Type B pancreatic cell (in vitro differentiated cells): ENCODE measurements at regions not wholly inside any gene's neighbourhood (a gene's known extent, or its start where the extent isn't known, plus 50 kb on each side); places are given as distances from the start of the nearest gene placed in this dataset.

Experiments
- DNase-seq: peaks from one replicate; pipeline ENCODE4 v3.0.0; 2021; ENCODE audit warnings: mixed read lengths; ENCODE audit not compliant: unreplicated experiment; ENCODE audit errors: extremely low spot score
- H3K27ac Mint-ChIP-seq: 2 replicates; pipeline ENCODE4 v1.8.0; 2021; ENCODE audit warnings: mild to moderate bottlenecking, mixed read lengths
- H3K27me3 Mint-ChIP-seq: 2 replicates; pipeline ENCODE4 v1.8.0; 2021; ENCODE audit warnings: mixed read lengths
- H3K36me3 Mint-ChIP-seq: 2 replicates; pipeline ENCODE4 v1.8.0; 2021; ENCODE audit warnings: mixed read lengths
- H3K4me1 Mint-ChIP-seq: one replicate; pipeline ENCODE4 v1.8.0; 2021; ENCODE audit warnings: mixed read lengths; ENCODE audit not compliant: unreplicated experiment
- H3K4me3 Mint-ChIP-seq: 2 replicates; pipeline ENCODE4 v1.8.0; 2021; ENCODE audit warnings: mild to moderate bottlenecking, mixed read lengths
- H3K9me3 Mint-ChIP-seq: 2 replicates; pipeline ENCODE4 v1.8.0; 2021; ENCODE audit warnings: mixed read lengths
- CTCF ChIP-seq: fragments of 200-600 bp; sonication (generic); conservative IDR thresholded peaks from 2 replicates; pipeline ENCODE4 v1.5.0; 2021; ENCODE audit warnings: antibody characterized with exemption, mild to moderate bottlenecking

DNA sequence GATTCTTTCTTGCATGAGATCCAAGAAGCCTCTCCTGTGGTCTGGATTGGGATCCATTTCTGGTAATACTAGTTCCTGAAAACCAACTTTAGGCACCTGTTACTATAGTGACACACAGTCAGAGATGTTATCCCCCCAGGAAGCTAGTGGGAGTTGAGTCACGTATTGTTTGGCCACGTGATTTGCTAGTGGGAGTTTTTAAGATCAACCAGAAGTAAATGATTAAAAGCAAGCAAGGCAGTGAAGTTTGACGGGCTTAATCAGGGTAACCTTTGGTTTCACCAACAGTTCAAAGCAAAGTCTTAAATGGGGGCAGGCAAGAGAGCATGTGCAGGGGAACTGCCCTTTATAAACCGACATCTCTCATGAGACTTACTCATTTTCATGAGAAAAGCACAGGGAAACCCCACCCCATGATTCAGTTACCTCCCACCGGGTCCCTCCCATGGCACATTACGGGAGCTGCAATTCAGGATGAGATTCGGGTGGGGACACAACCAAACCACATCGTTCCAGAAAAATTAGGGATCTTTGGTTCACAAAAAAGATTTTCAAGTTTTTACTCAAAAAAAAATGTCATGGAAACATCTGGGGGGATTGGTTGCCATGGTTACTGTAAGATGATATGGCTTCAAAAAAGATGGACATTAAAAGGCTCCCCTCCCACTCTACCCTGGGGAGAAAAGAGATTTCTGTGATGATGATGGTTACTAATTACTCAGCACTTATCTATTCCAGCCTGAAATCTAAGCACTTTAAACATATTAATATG is 483.1 kb upstream of the ERCC4 start:
- Mint-ChIP-seq H3K4me1 (peaks cover 35% of the 10 kb centered on the region), H3K36me3 (no peaks in the 10 kb centered on the region), H3K9me3 (peaks cover 13% of the 10 kb centered on the region), H3K4me3 (peak overlapping the region; percentile 46), H3K27ac (peak overlapping the region; percentile 7), H3K27me3 (peaks cover 4% of the 10 kb centered on the region)
- DNase-seq = no peak
- no peak for TF ChIP-seq CTCF

GRCh38 chr16:13437413-13437795 is 482.6 kb upstream of the ERCC4 start:
- Mint-ChIP-seq H3K27ac (no peak overlapping the region), H3K27me3 (peaks cover 4% of the 10 kb centered on the region), H3K4me3 (no peak overlapping the region), H3K9me3 (peaks cover 13% of the 10 kb centered on the region), H3K36me3 (no peaks in the 10 kb centered on the region), H3K4me1 (peaks cover 35% of the 10 kb centered on the region)
- TF ChIP-seq CTCF = no peak
- no peak for DNase-seq

DNA sequence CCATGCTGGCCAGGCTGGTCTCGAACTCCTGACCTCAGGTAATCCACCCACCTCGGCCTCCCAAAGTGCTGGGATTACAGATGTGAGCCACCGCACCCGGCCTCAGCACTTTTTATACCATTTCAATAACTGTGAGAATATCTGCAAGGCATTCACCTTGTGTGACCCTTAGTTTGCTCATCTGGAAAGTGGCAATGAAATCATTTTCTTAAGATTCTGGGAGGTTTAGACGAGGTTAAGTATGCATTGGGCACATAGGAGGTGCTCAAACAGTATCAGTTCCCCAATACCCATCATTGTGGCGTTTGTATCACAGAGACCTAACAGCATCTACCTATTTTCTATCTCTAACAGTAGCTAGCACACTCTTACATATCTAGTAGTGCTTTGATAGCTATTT is 481.9 kb upstream of the ERCC4 start:
- Mint-ChIP-seq H3K36me3 (no peaks in the 10 kb centered on the region), H3K27me3 (peaks cover 4% of the 10 kb centered on the region), H3K4me1 (peaks cover 35% of the 10 kb centered on the region), H3K9me3 (peaks cover 13% of the 10 kb centered on the region), H3K4me3 (no peak overlapping the region), H3K27ac (no peak overlapping the region)
- no peak for DNase-seq
- TF ChIP-seq CTCF = no peak

GRCh38 chr16:13439766-13440165 is 480.2 kb upstream of the ERCC4 start:
- no peak overlapping the region for H3K27ac Mint-ChIP-seq

GRCh38 chr16:13441675-13442074 is 478.3 kb upstream of the ERCC4 start:
- no peak overlapping the region for H3K4me3 Mint-ChIP-seq
- no peak overlapping the region for H3K27ac Mint-ChIP-seq
- H3K36me3 Mint-ChIP-seq = no peaks in the 10 kb centered on the region
- peaks cover 29% of the 10 kb centered on the region for H3K4me1 Mint-ChIP-seq
- TF ChIP-seq CTCF = no peak
- peaks cover 10% of the 10 kb centered on the region for H3K9me3 Mint-ChIP-seq
- DNase-seq = no peak
- peaks cover 4% of the 10 kb centered on the region for H3K27me3 Mint-ChIP-seq

More at GRCh38 chr16:13439766-13440165, 480.2 kb upstream of the ERCC4 start:
- DNase-seq = no peak
- Mint-ChIP-seq H3K27me3 (peaks cover 4% of the 10 kb centered on the region), H3K36me3 (no peaks in the 10 kb centered on the region), H3K4me1 (peaks cover 35% of the 10 kb centered on the region), H3K9me3 (peaks cover 13% of the 10 kb centered on the region), H3K4me3 (peak overlapping the region; percentile 23)
- no peak for TF ChIP-seq CTCF
